ENCODE measurements at regions not wholly inside any gene's neighbourhood (a gene's known extent, or its start where the extent isn't known, plus 50 kb on each side); places are given as distances from the start of the nearest gene placed in this dataset.

DNA sequence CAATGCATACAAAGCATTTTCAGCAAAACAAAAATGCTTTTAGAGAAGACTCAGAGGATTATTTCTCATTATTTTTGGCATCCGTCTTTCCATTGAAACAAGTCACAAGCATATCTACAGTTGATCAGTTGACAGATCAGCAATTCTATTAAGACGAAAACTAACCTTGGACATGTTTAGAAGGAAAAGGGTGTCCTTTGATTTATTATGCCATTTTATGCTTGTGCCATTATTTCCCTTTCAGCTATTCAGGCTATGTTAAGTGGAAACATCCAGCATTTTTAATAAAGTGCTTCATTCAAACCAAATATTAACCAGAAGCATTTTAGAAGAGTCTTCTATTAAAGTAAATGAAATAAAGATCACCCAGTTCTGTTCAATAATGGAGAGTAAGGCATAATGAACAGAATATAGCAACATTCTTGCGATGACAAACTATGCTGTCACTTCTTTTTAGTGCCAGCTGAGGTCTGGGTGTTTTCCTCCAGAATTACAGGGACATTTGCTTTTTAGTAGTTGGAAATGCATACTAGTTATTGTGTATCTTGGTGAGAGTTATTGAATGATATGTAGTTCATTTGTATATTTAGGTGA, 481.4 kb downstream of the PLA2G4A start:
- no peak for TF ChIP-seq CTCF (conservative IDR thresholded peaks at IDR 0.05)
- TF ChIP-seq EZH2 (IDR thresholded peaks at IDR 0.05; ENCODE audit: low read depth) = no peak

All from PC-9 (cell line).